ENCODE measurements at regions not wholly inside any gene's neighbourhood (a gene's known extent, or its start where the extent isn't known, plus 50 kb on each side); places are given as distances from the start of the nearest gene placed in this dataset.

DNA sequence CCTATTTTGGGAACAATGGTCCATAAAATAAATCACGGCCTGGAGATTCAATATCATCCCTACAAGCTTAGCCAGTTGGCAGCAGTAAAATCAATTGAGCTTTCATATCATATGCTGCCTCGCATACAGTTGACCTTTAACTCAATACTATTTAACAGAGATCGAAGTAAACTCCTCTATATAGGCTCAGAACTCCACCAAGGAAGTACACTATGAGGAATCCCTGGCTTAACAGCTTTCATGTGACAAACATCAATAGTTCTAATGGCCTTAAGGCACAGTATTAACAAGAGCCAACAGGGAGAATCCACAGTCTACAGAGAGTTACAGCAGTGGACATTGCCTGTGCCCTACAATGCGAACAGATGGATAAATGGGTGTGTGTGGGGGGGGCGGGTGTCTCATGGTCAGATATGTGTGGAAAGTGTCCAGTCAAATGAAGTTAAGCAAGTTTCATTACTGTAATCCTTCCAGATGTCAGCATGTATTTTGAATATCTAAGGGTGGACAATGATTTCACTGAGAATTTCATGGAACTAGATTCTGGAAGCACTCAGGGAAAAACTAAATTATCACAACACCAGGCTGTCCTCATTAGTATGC is 98.2 kb upstream of the FAM9B start:
- TF ChIP-seq SMC3 (IDR thresholded peaks at IDR 0.05; ENCODE audit: low read depth, low read length) (no peak), POLR2A (IDR thresholded peaks at IDR 0.05; ENCODE audit: low read depth, low read length) (no peak), RAD21 (IDR thresholded peaks at IDR 0.05; ENCODE audit: low read length) (no peak), MAFK (IDR thresholded peaks at IDR 0.05; ENCODE audit: low read depth, low read length) (no peak), MAZ (IDR thresholded peaks at IDR 0.05; ENCODE audit: borderline replicate concordance, low read depth, low read length) (no peak), BHLHE40 (IDR thresholded peaks at IDR 0.05; ENCODE audit: low read depth, low read length) (no peak), CEBPB (IDR thresholded peaks at IDR 0.05; ENCODE audit: low read depth, low read length) (no peak), FOS (IDR thresholded peaks at IDR 0.05; ENCODE audit: low read depth, low read length) (no peak)
- TF ChIP-seq, protein P1, sequence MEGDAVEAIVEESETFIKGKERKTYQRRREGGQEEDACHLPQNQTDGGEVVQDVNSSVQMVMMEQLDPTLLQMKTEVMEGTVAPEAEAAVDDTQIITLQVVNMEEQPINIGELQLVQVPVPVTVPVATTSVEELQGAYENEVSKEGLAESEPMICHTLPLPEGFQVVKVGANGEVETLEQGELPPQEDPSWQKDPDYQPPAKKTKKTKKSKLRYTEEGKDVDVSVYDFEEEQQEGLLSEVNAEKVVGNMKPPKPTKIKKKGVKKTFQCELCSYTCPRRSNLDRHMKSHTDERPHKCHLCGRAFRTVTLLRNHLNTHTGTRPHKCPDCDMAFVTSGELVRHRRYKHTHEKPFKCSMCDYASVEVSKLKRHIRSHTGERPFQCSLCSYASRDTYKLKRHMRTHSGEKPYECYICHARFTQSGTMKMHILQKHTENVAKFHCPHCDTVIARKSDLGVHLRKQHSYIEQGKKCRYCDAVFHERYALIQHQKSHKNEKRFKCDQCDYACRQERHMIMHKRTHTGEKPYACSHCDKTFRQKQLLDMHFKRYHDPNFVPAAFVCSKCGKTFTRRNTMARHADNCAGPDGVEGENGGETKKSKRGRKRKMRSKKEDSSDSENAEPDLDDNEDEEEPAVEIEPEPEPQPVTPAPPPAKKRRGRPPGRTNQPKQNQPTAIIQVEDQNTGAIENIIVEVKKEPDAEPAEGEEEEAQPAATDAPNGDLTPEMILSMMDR (conservative IDR thresholded peaks at IDR 0.05; ENCODE audit: low read depth, low read length) = no peak
- TF ChIP-seq, protein P2, sequence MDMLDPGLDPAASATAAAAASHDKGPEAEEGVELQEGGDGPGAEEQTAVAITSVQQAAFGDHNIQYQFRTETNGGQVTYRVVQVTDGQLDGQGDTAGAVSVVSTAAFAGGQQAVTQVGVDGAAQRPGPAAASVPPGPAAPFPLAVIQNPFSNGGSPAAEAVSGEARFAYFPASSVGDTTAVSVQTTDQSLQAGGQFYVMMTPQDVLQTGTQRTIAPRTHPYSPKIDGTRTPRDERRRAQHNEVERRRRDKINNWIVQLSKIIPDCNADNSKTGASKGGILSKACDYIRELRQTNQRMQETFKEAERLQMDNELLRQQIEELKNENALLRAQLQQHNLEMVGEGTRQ (IDR thresholded peaks at IDR 0.05; ENCODE audit: low read depth, low read length) = no peak

All from IMR-90 (cell line).